ENCODE measurements at regions not wholly inside any gene's neighbourhood (a gene's known extent, or its start where the extent isn't known, plus 50 kb on each side); places are given as distances from the start of the nearest gene placed in this dataset.

DNA sequence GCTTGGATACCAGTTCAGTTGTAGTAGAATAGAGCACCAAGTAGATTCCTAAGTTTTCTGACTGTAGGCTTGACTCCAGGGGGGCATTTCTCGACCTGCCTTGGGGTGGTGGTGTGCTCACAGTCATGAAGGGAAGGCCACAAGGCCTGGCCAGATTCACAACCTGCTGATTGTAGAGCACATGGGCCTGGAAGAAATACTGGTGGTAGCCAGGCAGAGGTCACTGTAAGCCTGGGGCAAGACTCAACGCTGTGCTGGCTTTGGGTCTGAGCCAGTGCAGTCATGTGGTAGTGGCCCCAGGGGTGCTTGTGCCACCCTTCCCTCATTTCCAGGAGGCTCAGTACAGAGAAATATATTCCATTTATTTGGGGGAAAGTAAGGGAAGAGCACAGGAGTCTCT is 832.3 kb upstream of the SLC10A2 start:
- TF ChIP-seq, protein P1, sequence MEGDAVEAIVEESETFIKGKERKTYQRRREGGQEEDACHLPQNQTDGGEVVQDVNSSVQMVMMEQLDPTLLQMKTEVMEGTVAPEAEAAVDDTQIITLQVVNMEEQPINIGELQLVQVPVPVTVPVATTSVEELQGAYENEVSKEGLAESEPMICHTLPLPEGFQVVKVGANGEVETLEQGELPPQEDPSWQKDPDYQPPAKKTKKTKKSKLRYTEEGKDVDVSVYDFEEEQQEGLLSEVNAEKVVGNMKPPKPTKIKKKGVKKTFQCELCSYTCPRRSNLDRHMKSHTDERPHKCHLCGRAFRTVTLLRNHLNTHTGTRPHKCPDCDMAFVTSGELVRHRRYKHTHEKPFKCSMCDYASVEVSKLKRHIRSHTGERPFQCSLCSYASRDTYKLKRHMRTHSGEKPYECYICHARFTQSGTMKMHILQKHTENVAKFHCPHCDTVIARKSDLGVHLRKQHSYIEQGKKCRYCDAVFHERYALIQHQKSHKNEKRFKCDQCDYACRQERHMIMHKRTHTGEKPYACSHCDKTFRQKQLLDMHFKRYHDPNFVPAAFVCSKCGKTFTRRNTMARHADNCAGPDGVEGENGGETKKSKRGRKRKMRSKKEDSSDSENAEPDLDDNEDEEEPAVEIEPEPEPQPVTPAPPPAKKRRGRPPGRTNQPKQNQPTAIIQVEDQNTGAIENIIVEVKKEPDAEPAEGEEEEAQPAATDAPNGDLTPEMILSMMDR (IDR thresholded peaks at IDR 0.05), result no peak
- no peak for TF ChIP-seq POLR2A (IDR thresholded peaks at IDR 0.05)
